A673 (cell line): ENCODE measurements at regions not wholly inside any gene's neighbourhood (a gene's known extent, or its start where the extent isn't known, plus 50 kb on each side); places are given as distances from the start of the nearest gene placed in this dataset.

Experiments
- BruUV-seq: library from RNA; stranded (reverse); fragments of 400-500 nt; replicated peaks from 2 replicates; lab custom pipeline; 2021; lab: Mats Ljungman, UMichigan
- CTCF ChIA-PET: fragments of 300-600 bp; sonication (Branson Sonifier 250); formaldehyde crosslinking; loops from one replicate; lab custom pipeline; 2022; ENCODE audit warnings: antibody characterized with exemption; lab: Charles Lee
- POLR2A ChIA-PET: fragments of 300-600 bp; sonication (Branson Sonifier 250); formaldehyde crosslinking; loops from one replicate; lab custom pipeline; 2022; ENCODE audit warnings: antibody characterized with exemption; ENCODE audit not compliant: low non-redundant PET; lab: Charles Lee
- DNase-seq: peaks from one replicate; pipeline ENCODE4 v3.0.0-alpha.2; 2015; ENCODE audit warnings: low spot score
- H3K27ac ChIP-seq: fragments of 200-600 bp; sonication (generic); 2 replicates; pipeline ENCODE4 v1.5.1; 2016; ENCODE audit warnings: mixed run types, low read depth, mild to moderate bottlenecking, mixed read lengths, antibody characterized with exemption, low read length; ENCODE audit not compliant: poor library complexity, severe bottlenecking
- H3K27me3 ChIP-seq: fragments of 200-600 bp; sonication (generic); replicated peaks from 2 replicates; pipeline ENCODE4 v1.6.1; 2017; ENCODE audit warnings: mixed run types, low read depth, mild to moderate bottlenecking, mixed read lengths, antibody characterized with exemption, low read length; ENCODE audit not compliant: insufficient read depth, poor library complexity
- H3K36me3 ChIP-seq: fragments of 200-600 bp; sonication (generic); 2 replicates; pipeline ENCODE4 v1.6.1; 2016; ENCODE audit warnings: mixed run types, mild to moderate bottlenecking, mixed read lengths, antibody characterized with exemption, low read length; ENCODE audit not compliant: insufficient read depth, poor library complexity, severe bottlenecking
- H3K4me1 ChIP-seq: fragments of 200-600 bp; sonication (generic); 2 replicates; pipeline ENCODE4 v1.6.1; 2017; ENCODE audit warnings: mixed run types, mild to moderate bottlenecking, mixed read lengths, antibody characterized with exemption, low read length; ENCODE audit not compliant: insufficient read depth, poor library complexity, severe bottlenecking
- H3K4me3 ChIP-seq: fragments of 200-600 bp; sonication (generic); 2 replicates; pipeline ENCODE4 v1.5.1; 2016; ENCODE audit warnings: low read depth, mixed run types, mild to moderate bottlenecking, mixed read lengths, low read length; ENCODE audit not compliant: poor library complexity, severe bottlenecking
- H3K9me3 ChIP-seq: fragments of 200-600 bp; sonication (generic); 2 replicates; pipeline ENCODE4 v1.6.1; 2016; ENCODE audit warnings: mixed run types, low read depth, mild to moderate bottlenecking, mixed read lengths, antibody characterized with exemption, low read length; ENCODE audit not compliant: poor library complexity, severe bottlenecking
- CTCF ChIP-seq: fragments of 300-800, 200-600 bp; sonication (generic); conservative IDR thresholded peaks from 2 replicates; pipeline ENCODE4 v1.5.1; 2017; ENCODE audit warnings: low read depth, mild to moderate bottlenecking, antibody characterized with exemption, low read length, moderate library complexity, mixed read lengths
- EZH2 ChIP-seq: fragments of 200-600 bp; sonication (generic); IDR thresholded peaks from 2 replicates; pipeline ENCODE4 v1.6.1; 2017; ENCODE audit warnings: borderline replicate concordance, low read depth, mild to moderate bottlenecking, mixed read lengths, antibody characterized with exemption, low read length; ENCODE audit not compliant: poor library complexity, severe bottlenecking
- intact Hi-C: fragments of 100-400 bp; cut with micrococcal nuclease; formaldehyde crosslinking; loops from one replicate; pipeline ENCODE4 v1.10.0; 2022; ENCODE audit not compliant: unreplicated experiment

GRCh38 chr10:10685566-10685965 lies 332.1 kb upstream of the CELF2 start:
- intact Hi-C loops: no loop called here
- DNase-seq: no peak
- no peaks in the 10 kb centered on the region for H3K9me3 ChIP-seq
- H3K4me1 ChIP-seq: no peaks in the 10 kb centered on the region
- ChIA-PET CTCF (no interaction called here), POLR2A (no interaction called here)
- BruUV-seq: no TSS peak
- peaks cover 26% of the 10 kb centered on the region for H3K27me3 ChIP-seq
- H3K4me3 ChIP-seq: no peak overlapping the region
- TF ChIP-seq CTCF (no peak), EZH2 (no peak)
- H3K36me3 ChIP-seq: no peaks in the 10 kb centered on the region
- H3K27ac ChIP-seq: no peak overlapping the region

GRCh38 chr10:10687751-10688150 lies 329.9 kb upstream of the CELF2 start:
- Histone ChIP-seq H3K9me3 (no peaks in the 10 kb centered on the region), H3K4me3 (no peak overlapping the region), H3K36me3 (no peaks in the 10 kb centered on the region), H3K27me3 (peaks cover 26% of the 10 kb centered on the region), H3K27ac (no peak overlapping the region), H3K4me1 (no peaks in the 10 kb centered on the region)
- no TSS peak for BruUV-seq
- TF ChIP-seq EZH2 (no peak), CTCF (no peak)
- ChIA-PET POLR2A (no interaction called here), CTCF (no interaction called here)
- intact Hi-C loops: no loop called here
- DNase-seq: no peak

- no TSS peak for BruUV-seq
- no peaks in the 10 kb centered on the region for H3K4me1 ChIP-seq
- no peaks in the 10 kb centered on the region for H3K27me3 ChIP-seq
- H3K36me3 ChIP-seq: no peaks in the 10 kb centered on the region
- intact Hi-C loops: no loop called here
- H3K27ac ChIP-seq: no peak overlapping the region
- ChIA-PET POLR2A (no interaction called here), CTCF (no interaction called here)
- no peaks in the 10 kb centered on the region for H3K9me3 ChIP-seq
- DNase-seq: no peak
- TF ChIP-seq EZH2 (no peak), CTCF (no peak)
- H3K4me3 ChIP-seq: no peak overlapping the region
These were observed 318.2 kb upstream of the CELF2 start for GRCh38 chr10:10699427-10699826.
